Left ventricle myocardium superior (tissue), 1 donor: ENCODE measurements at regions not wholly inside any gene's neighbourhood (a gene's known extent, or its start where the extent isn't known, plus 50 kb on each side); places are given as distances from the start of the nearest gene placed in this dataset.
A peak's percentile ranks its signal among the peaks of the same experiment; 100 is the strongest.
"Not testable (repeated sequence)": the region's sequence is repeated elsewhere in the genome, so short reads cannot be mapped to it uniquely, and the experiment has no call there.

Experiments used
- ATAC-seq: fragments of 200-7000 bp; cut with Tn5 transposase; one replicate; pipeline ENCODE4 v1.9.1; 2020; ENCODE audit warnings: mild to moderate bottlenecking, moderate library complexity
- DNase-seq: peaks from one replicate; pipeline ENCODE4 v3.0.0-alpha.2; 2020
- intact Hi-C: fragments of 100-400 bp; cut with micrococcal nuclease; formaldehyde crosslinking; loops from one replicate; pipeline ENCODE4 v1.11.0; 2022
- donor health status: DM: no; HTN: yes; CAD: no; lungs with severe emphysema.

GRCh38 chr2:49369650-49370049, 215.3 kb upstream of the FSHR start:
- intact Hi-C loops: no loop called here
- ATAC-seq (no peak), DNase-seq (no peak)

DNA sequence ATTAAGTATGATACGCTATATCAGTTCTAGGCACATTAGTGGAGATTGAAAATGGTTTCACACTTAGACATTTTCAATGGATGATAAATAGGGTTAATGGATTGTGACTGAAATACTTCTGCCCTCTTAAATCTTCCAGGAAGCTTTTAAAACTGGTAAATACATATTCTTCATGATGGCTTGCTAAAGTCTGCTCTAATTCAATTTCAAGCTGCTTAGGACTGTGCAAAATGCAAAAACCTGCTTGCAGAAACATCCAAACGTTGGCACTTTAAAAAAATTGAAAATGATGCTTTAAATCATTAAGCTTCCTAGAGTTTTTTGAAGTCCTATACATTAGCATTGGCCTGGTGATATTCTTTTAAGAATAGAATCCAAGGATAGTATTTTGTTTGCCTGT, 214.8 kb upstream of the FSHR start:
- intact Hi-C loops: no loop called here
- DNase-seq (no peak), ATAC-seq (no peak)

GRCh38 chr2:49367003-49367402, 212.7 kb upstream of the FSHR start:
- ATAC-seq (no peak), DNase-seq (no peak)
- intact Hi-C loops: no loop called here

DNA sequence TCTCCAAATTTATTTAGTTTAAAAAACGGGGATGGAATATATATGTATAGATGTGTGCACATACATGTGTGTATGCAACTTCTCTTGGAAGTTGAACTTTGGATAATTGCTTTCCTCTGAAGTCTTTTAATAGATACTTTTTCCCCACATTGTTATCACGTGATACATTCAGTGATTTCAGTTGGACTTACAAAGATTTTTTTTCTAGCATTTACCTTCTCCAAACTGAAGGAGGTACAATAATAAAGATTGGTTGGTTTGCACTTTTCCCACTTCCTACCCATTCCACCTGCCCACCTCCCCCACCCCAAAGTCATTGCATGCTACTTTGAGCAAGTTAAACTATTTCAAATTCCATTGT, 206.1 kb upstream of the FSHR start:
- intact Hi-C loops: no loop called here
- no peak for ATAC-seq
- DNase-seq: no peak

DNA sequence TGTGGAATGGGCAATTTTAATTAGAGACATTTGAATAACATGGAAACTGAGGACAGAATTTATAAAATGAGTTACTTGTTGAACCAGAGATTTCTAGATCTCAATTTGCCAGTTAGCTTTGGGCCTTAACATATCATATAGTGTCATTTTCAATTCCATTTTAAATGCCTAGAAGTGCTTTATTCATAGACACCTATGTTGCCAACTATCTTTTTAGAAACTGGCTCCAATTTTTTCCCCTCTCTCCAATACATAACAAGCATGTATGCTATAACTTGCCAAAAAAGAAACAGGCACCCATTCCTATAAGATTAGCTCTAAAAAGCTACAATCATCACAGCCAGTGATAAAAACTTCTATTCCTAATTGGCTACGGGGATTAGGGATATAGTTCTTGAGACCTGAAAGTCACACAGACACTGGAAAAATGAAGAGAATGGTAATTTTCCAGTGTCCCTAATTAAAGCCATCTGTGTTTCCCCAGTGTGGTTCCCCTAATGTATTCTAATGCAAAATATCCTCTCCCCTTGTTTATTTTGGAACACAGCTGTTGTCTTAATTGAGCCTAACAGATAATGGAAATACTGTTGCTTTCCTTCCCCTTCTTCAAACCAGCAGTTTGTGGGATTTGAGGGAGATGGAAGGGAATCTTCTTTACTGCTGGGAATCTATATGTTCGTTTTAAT, 205.5 kb upstream of the FSHR start:
- DNase-seq: no peak
- ATAC-seq: no peak
- intact Hi-C loops: no loop called here

GRCh38 chr2:49355611-49356010, 201.3 kb upstream of the FSHR start:
- no peak for ATAC-seq
- intact Hi-C loops: no loop called here
- DNase-seq: no peak

DNA sequence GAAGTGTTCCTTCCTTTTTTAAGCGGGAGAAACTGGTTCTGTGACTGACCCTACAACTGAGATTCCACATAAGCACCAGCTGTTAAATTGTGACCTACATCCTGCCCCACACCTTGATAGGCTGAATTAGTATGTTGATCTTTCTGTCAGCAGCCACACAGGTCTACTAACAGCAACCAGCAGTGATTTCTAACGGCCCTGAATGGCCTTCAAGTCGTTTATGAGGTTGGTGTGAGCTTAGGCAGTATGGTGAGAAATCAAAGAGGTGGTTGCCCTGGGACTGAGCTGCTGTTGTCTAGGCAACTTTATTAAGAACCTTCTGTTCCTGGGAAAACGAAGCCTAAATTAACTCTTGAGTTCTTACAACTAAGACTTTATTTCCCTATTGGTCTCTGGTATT, 197.2 kb upstream of the FSHR start:
- no peak for DNase-seq
- intact Hi-C loops: no loop called here

DNA sequence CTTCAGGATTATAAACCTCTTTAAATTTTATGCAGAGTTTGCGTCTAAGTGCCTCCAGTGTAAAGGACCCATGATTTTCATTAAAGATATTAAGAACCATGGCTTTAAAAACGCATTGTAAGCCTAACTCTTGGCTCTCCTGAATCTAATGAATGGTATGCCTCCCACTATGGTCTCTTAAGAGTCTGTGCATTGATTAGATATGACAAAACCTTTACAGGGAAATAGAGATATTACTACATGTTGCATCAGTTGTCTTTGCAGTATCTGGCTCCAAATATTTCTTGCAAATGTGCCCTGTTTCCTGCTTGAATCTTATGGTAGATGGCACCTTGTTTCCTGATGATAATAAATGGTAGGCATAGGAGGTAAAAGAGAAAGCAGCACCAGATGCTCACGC, 189.3 kb upstream of the FSHR start:
- ATAC-seq (no peak), DNase-seq (no peak)
- intact Hi-C loops: no loop called here

More for the DNA sequence above, 197.2 kb upstream of the FSHR start:
- no peak for ATAC-seq

DNA sequence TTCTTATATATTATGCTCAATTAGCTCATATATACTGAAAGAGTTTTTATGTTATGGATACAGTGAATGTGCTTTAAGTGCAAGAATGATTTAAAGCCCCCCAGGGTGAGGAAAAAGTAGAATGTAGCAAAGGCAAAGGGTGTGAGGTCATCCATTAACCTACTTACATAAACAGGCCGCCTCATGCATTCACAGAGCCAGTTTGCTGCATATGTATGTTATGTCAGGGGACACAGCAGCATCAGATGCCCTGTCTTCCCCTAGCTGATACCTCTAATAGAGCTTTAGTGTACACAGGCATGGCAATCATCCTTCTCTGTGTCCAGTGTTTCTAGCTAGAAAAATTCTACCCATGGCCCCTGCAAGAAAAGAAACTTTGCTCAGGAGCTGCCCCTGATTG, 187.8 kb upstream of the FSHR start:
- ATAC-seq (no peak), DNase-seq (no peak)
- intact Hi-C loops: no loop called here

DNA sequence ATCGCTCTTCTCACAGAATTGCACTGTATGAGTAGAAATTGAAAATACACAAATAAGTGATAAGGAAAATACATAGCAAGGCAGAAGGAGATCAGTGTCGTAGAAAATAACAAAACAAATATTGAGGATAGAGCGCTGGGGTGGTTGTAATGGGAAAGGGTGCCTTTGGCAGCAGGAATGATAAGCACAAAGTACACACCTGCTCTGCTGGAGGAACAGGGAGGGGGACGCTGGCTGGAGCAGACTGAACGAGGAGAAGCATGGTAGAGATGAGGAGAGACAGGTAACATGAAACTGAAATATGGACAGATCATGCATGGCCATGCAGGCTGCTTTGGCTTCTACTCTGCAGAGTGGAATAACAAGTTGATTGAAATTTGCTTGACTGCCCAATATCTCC, 181.2 kb upstream of the FSHR start:
- intact Hi-C loops: no loop called here
- ATAC-seq: no peak
- DNase-seq: no peak

GRCh38 chr2:49332415-49332814, 178.1 kb upstream of the FSHR start:
- intact Hi-C loops: no loop called here
- DNase-seq (no peak), ATAC-seq (no peak)

GRCh38 chr2:49318531-49318930, 164.2 kb upstream of the FSHR start:
- DNase-seq: no peak
- intact Hi-C loops: no loop called here
- ATAC-seq: no peak

GRCh38 chr2:49309461-49309860, 155.1 kb upstream of the FSHR start:
- DNase-seq (no peak), ATAC-seq (no peak)
- intact Hi-C loops: loop anchor here (1.0 kb wide), 1 partner anchor 30 kb away; no protein-coding TSS in a partner anchor

DNA sequence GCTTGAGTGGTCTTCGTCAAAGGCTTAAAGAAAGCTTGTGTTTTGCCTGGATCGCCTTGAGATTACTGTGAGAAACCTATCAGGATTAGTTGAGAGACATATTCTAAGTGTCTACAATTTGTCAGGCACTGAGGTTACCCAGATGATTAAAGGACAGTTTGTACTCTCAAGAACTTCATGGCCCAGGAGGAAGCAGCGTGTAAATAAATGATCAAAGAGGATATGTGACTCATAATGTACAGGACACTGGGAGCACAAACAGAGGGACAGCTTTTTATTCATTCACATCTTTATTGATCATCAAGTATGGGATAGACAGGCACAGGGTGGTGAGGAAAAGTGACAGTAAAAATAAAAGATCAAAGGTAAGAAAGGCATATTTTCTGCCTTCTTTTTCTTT, 152.6 kb upstream of the FSHR start:
- ATAC-seq (no peak), DNase-seq (no peak)
- intact Hi-C loops: no loop called here

DNA sequence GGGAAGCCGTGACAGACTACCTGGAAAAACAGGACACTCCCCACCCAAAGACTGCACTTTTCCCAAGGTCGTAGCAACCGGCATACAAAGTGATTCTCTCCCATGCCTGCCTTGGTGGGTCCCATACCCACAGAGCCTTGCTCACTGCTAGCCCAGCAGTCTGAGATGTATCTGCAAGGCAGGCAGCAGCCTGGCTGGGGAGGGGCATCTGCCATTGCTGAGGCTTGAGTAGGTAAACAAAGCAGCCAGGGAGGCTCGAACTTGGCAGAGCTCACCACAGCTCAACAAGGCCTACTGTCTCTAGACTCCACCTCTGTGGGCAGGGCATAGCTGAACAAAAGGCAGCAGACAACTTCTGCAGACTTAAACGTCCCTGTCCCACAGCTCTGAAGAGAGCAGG, 144.4 kb upstream of the FSHR start:
- ATAC-seq, DNase-seq, intact Hi-C loops: not testable (repeated sequence)

DNA sequence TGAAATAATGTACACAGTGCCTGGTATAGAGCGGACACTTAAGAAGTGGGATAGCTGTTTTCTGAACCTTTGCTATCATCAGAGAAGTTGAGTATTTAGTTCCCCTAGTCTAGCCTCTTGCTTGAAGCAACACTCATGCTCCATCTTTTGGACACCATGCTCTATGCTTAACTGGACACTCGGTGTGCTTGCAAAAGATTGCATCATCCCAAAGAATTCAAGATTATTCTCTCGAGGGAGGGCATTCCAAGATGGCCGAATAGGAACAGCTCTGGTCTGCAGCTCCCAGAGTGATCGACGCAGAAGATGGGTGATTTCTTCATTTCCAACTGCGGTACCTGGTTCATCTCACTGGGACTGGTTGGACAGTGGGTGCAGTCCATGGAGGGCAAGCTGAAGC, 143.9 kb upstream of the FSHR start:
- ATAC-seq (no peak), DNase-seq (no peak)
- intact Hi-C loops: no loop called here

- intact Hi-C loops: no loop called here
These were observed 142.0 kb upstream of the FSHR start for GRCh38 chr2:49296107-49296867.

DNA sequence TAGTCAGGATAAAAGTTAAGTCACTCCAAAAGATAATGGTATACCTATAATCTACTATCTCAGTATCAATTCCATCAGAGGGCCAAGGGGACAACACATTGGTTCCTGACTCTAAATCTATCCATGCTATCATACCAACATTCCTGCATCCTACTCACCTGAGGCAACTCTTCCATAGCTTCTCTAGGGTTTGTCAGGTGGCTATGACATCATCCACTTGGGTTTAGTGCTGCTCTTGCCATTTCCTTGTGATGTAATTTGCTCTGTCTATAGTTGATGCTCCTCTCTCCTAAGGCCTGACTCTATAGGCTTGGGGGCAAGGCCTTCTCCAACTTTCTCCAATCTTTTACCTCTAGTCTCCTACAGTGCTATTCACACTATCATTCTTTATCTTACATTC, 139.9 kb upstream of the FSHR start:
- ATAC-seq: no peak
- intact Hi-C loops: no loop called here

More at GRCh38 chr2:49296107-49296867, 142.0 kb upstream of the FSHR start:
- DNase-seq (no peak), ATAC-seq (peak; percentile 59)

GRCh38 chr2:49291619-49292018, 137.3 kb upstream of the FSHR start:
- DNase-seq (no peak), ATAC-seq (no peak)
- intact Hi-C loops: no loop called here

More for the DNA sequence above, 139.9 kb upstream of the FSHR start:
- no peak for DNase-seq

- intact Hi-C loops: no loop called here
- ATAC-seq (no peak), DNase-seq (no peak)
These were observed 135.4 kb upstream of the FSHR start for GRCh38 chr2:49289711-49290110.
